GM23338 (cell line): ENCODE measurements at regions not wholly inside any gene's neighbourhood (a gene's known extent, or its start where the extent isn't known, plus 50 kb on each side); places are given as distances from the start of the nearest gene placed in this dataset.

ENCODE experiments used
- ATAC-seq: fragments of 200-7000 bp; cut with Tn5 transposase; 3 replicates; pipeline ENCODE4 v1.9.1; 2020
- DNase-seq: peaks from one replicate; pipeline ENCODE4 v3.0.0-alpha.2; 2015; ENCODE audit warnings: low spot score
- H2AFZ ChIP-seq: fragments of 200-600 bp; sonication (generic); 2 replicates; pipeline ENCODE4 v1.8.0; 2016; ENCODE audit warnings: antibody characterized with exemption, mild to moderate bottlenecking, moderate library complexity
- H3F3A ChIP-seq: fragments of 200-600 bp; sonication (generic); replicated peaks from 2 replicates; pipeline ENCODE4 v1.8.0; 2017; ENCODE audit warnings: antibody characterized with exemption, mixed run types, low read depth
- H3K27ac ChIP-seq: fragments of 200-600 bp; sonication (generic); 2 replicates; pipeline ENCODE4 v1.6.1; 2016; ENCODE audit warnings: low read depth
- H3K27me3 ChIP-seq: fragments of 200-600 bp; sonication (generic); 2 replicates; pipeline ENCODE4 v1.8.0; 2016; ENCODE audit warnings: mild to moderate bottlenecking, mixed run types, moderate library complexity; ENCODE audit not compliant: insufficient read depth
- H3K36me3 ChIP-seq: fragments of 200-600 bp; sonication (generic); 2 replicates; pipeline ENCODE4 v1.8.0; 2016; ENCODE audit warnings: mild to moderate bottlenecking; ENCODE audit not compliant: insufficient read depth
- H3K4me1 ChIP-seq: fragments of 200-600 bp; sonication (generic); 2 replicates; pipeline ENCODE4 v1.8.0; 2016; ENCODE audit warnings: mild to moderate bottlenecking, moderate library complexity; ENCODE audit not compliant: insufficient read depth
- H3K4me2 ChIP-seq: fragments of 200-600 bp; sonication (generic); 2 replicates; pipeline ENCODE4 v1.7.1; 2017; ENCODE audit warnings: mixed run types
- H3K4me3 ChIP-seq: fragments of 200-600 bp; sonication (generic); 2 replicates; pipeline ENCODE4 v1.6.1; 2016; ENCODE audit warnings: mixed run types
- H3K79me2 ChIP-seq: fragments of 200-600 bp; sonication (generic); replicated peaks from 2 replicates; pipeline ENCODE4 v1.8.0; 2017; ENCODE audit warnings: mild to moderate bottlenecking; ENCODE audit not compliant: insufficient read depth
- H3K9me2 ChIP-seq: fragments of 200-600 bp; sonication (generic); 2 replicates; pipeline ENCODE4 v1.8.0; 2017; ENCODE audit not compliant: insufficient read depth
- H4K20me1 ChIP-seq: fragments of 200-600 bp; sonication (generic); replicated peaks from 2 replicates; pipeline ENCODE4 v1.8.0; 2017; ENCODE audit warnings: mild to moderate bottlenecking; ENCODE audit not compliant: insufficient read depth
- H3K27ac Mint-ChIP-seq: 2 replicates; pipeline ENCODE4 v1.8.0; 2020; ENCODE audit warnings: inconsistent platforms, mild to moderate bottlenecking, moderate library complexity, mixed read lengths
- H3K27me3 Mint-ChIP-seq: 3 replicates; pipeline ENCODE4 v1.8.0; 2022; ENCODE audit warnings: low read depth, mild to moderate bottlenecking, moderate library complexity, mixed read lengths, inconsistent platforms; ENCODE audit not compliant: insufficient read depth, poor library complexity
- H3K36me3 Mint-ChIP-seq: 3 replicates; pipeline ENCODE4 v1.8.0; 2021; ENCODE audit warnings: low read depth, mild to moderate bottlenecking, inconsistent platforms, moderate library complexity, mixed read lengths
- H3K4me1 Mint-ChIP-seq: 3 replicates; pipeline ENCODE4 v1.8.0; 2020; ENCODE audit warnings: mild to moderate bottlenecking, inconsistent platforms, mixed read lengths
- H3K4me3 Mint-ChIP-seq: 3 replicates; pipeline ENCODE4 v1.8.0; 2021; ENCODE audit warnings: moderate library complexity, mild to moderate bottlenecking, inconsistent platforms, mixed read lengths
- H3K9me3 Mint-ChIP-seq: 3 replicates; pipeline ENCODE4 v1.8.0; 2020; ENCODE audit warnings: moderate library complexity, mild to moderate bottlenecking, inconsistent platforms, mixed read lengths
- CREB1 ChIP-seq: fragments of 250-450 bp; sonication (Bioruptor Pico); IDR thresholded peaks from 2 replicates; pipeline ENCODE4 v1.5.0; 2020; ENCODE audit warnings: low read depth, mild to moderate bottlenecking, moderate library complexity
- EZH2 ChIP-seq: fragments of 200-600 bp; sonication (generic); IDR thresholded peaks from one replicate; pipeline ENCODE4 v1.8.0; 2017; ENCODE audit warnings: antibody characterized with exemption, mild to moderate bottlenecking, low read depth; ENCODE audit not compliant: unreplicated experiment
- EZH2phosphoT487 ChIP-seq: fragments of 200-600 bp; sonication (generic); IDR thresholded peaks from one replicate; pipeline ENCODE4 v1.8.1; 2018; ENCODE audit warnings: antibody characterized with exemption; ENCODE audit not compliant: unreplicated experiment
- JUNB ChIP-seq: IDR thresholded peaks from one replicate; pipeline ENCODE4 v1.6.1; 2016; ENCODE audit warnings: antibody characterized with exemption; ENCODE audit not compliant: unreplicated experiment
- NANOG ChIP-seq: IDR thresholded peaks from 2 replicates; pipeline ENCODE4 v1.6.1; 2016; ENCODE audit warnings: antibody characterized with exemption, borderline replicate concordance
- POLR2AphosphoS5 ChIP-seq: IDR thresholded peaks from 2 replicates; pipeline ENCODE4 v1.6.1; 2016; ENCODE audit warnings: antibody characterized with exemption, low read depth
- REST ChIP-seq: IDR thresholded peaks from one replicate; pipeline ENCODE4 v1.6.1; 2018; ENCODE audit warnings: antibody characterized with exemption; ENCODE audit not compliant: unreplicated experiment
- ZNF331 ChIP-seq: fragments of 250-450 bp; sonication (Bioruptor Pico); IDR thresholded peaks from 2 replicates; pipeline ENCODE4 v1.5.0; 2020; ENCODE audit warnings: low read depth, mild to moderate bottlenecking, moderate library complexity
- TF ChIP-seq, protein P1 (sequence below): IDR thresholded peaks from 2 replicates; pipeline ENCODE4 v1.6.1; 2016; ENCODE audit warnings: antibody characterized with exemption
- TF ChIP-seq, protein P2 (sequence below): fragments of 250-450 bp; sonication (Bioruptor Pico); IDR thresholded peaks from 2 replicates; pipeline ENCODE4 v1.5.0; 2020; ENCODE audit warnings: mild to moderate bottlenecking, moderate library complexity

- Histone ChIP-seq H3K36me3 (no peaks in the 10 kb centered on the region), H4K20me1 (no peaks in the 10 kb centered on the region), H3K27me3 (no peaks in the 10 kb centered on the region), H3K4me1 (peaks cover 16% of the 10 kb centered on the region; the same call in 1 of the 2 replicates), H3K27ac (no peak overlapping the region), H3F3A (no peaks in the 10 kb centered on the region), H3K79me2 (no peaks in the 10 kb centered on the region), H2AFZ (no peak overlapping the region), H3K4me3 (no peak overlapping the region), H3K4me2 (no peak overlapping the region), H3K9me2 (peaks cover 14% of the 10 kb centered on the region)
- Mint-ChIP-seq H3K4me1 (peaks cover 27% of the 10 kb centered on the region), H3K9me3 (no peaks in the 10 kb centered on the region), H3K27me3 (no peaks in the 10 kb centered on the region), H3K36me3 (no peaks in the 10 kb centered on the region), H3K27ac (no peak overlapping the region), H3K4me3 (no peak overlapping the region)
- DNase-seq: no peak
- ATAC-seq: no peak
- TF ChIP-seq JUNB (no peak), EZH2phosphoT487 (no peak), EZH2 (no peak), NANOG (no peak), CREB1 (CRISPR knock-in tag) (no peak), REST (no peak), ZNF331 (no peak)
- TF ChIP-seq, protein P1, sequence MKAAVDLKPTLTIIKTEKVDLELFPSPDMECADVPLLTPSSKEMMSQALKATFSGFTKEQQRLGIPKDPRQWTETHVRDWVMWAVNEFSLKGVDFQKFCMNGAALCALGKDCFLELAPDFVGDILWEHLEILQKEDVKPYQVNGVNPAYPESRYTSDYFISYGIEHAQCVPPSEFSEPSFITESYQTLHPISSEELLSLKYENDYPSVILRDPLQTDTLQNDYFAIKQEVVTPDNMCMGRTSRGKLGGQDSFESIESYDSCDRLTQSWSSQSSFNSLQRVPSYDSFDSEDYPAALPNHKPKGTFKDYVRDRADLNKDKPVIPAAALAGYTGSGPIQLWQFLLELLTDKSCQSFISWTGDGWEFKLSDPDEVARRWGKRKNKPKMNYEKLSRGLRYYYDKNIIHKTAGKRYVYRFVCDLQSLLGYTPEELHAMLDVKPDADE: no peak
Observed at GRCh38 chr17:33904476-33904875, 350.6 kb upstream of the CCL2 start.

- Mint-ChIP-seq H3K27me3 (peaks cover under 1% of the 10 kb centered on the region), H3K4me3 (no peak overlapping the region), H3K4me1 (peaks cover 27% of the 10 kb centered on the region), H3K9me3 (no peaks in the 10 kb centered on the region), H3K27ac (no peak overlapping the region), H3K36me3 (no peaks in the 10 kb centered on the region)
- H3F3A ChIP-seq: no peaks in the 10 kb centered on the region
- no peak overlapping the region for H2AFZ ChIP-seq
- H3K27ac ChIP-seq: no peak overlapping the region
- no peaks in the 10 kb centered on the region for H3K36me3 ChIP-seq
- H3K4me3 ChIP-seq: no peak overlapping the region
- H3K79me2 ChIP-seq: no peaks in the 10 kb centered on the region
- no peak overlapping the region for H3K4me2 ChIP-seq
- H3K27me3 ChIP-seq: no peaks in the 10 kb centered on the region
- H3K9me2 ChIP-seq: peaks cover 14% of the 10 kb centered on the region
- H3K4me1 ChIP-seq: peaks cover 16% of the 10 kb centered on the region; the same call in 1 of the 2 replicates
- no peak for ATAC-seq
- H4K20me1 ChIP-seq: no peaks in the 10 kb centered on the region
- DNase-seq: no peak
- TF ChIP-seq NANOG (no peak), CREB1 (CRISPR knock-in tag) (no peak), EZH2phosphoT487 (no peak), POLR2AphosphoS5 (no peak)
- TF ChIP-seq, protein P2, sequence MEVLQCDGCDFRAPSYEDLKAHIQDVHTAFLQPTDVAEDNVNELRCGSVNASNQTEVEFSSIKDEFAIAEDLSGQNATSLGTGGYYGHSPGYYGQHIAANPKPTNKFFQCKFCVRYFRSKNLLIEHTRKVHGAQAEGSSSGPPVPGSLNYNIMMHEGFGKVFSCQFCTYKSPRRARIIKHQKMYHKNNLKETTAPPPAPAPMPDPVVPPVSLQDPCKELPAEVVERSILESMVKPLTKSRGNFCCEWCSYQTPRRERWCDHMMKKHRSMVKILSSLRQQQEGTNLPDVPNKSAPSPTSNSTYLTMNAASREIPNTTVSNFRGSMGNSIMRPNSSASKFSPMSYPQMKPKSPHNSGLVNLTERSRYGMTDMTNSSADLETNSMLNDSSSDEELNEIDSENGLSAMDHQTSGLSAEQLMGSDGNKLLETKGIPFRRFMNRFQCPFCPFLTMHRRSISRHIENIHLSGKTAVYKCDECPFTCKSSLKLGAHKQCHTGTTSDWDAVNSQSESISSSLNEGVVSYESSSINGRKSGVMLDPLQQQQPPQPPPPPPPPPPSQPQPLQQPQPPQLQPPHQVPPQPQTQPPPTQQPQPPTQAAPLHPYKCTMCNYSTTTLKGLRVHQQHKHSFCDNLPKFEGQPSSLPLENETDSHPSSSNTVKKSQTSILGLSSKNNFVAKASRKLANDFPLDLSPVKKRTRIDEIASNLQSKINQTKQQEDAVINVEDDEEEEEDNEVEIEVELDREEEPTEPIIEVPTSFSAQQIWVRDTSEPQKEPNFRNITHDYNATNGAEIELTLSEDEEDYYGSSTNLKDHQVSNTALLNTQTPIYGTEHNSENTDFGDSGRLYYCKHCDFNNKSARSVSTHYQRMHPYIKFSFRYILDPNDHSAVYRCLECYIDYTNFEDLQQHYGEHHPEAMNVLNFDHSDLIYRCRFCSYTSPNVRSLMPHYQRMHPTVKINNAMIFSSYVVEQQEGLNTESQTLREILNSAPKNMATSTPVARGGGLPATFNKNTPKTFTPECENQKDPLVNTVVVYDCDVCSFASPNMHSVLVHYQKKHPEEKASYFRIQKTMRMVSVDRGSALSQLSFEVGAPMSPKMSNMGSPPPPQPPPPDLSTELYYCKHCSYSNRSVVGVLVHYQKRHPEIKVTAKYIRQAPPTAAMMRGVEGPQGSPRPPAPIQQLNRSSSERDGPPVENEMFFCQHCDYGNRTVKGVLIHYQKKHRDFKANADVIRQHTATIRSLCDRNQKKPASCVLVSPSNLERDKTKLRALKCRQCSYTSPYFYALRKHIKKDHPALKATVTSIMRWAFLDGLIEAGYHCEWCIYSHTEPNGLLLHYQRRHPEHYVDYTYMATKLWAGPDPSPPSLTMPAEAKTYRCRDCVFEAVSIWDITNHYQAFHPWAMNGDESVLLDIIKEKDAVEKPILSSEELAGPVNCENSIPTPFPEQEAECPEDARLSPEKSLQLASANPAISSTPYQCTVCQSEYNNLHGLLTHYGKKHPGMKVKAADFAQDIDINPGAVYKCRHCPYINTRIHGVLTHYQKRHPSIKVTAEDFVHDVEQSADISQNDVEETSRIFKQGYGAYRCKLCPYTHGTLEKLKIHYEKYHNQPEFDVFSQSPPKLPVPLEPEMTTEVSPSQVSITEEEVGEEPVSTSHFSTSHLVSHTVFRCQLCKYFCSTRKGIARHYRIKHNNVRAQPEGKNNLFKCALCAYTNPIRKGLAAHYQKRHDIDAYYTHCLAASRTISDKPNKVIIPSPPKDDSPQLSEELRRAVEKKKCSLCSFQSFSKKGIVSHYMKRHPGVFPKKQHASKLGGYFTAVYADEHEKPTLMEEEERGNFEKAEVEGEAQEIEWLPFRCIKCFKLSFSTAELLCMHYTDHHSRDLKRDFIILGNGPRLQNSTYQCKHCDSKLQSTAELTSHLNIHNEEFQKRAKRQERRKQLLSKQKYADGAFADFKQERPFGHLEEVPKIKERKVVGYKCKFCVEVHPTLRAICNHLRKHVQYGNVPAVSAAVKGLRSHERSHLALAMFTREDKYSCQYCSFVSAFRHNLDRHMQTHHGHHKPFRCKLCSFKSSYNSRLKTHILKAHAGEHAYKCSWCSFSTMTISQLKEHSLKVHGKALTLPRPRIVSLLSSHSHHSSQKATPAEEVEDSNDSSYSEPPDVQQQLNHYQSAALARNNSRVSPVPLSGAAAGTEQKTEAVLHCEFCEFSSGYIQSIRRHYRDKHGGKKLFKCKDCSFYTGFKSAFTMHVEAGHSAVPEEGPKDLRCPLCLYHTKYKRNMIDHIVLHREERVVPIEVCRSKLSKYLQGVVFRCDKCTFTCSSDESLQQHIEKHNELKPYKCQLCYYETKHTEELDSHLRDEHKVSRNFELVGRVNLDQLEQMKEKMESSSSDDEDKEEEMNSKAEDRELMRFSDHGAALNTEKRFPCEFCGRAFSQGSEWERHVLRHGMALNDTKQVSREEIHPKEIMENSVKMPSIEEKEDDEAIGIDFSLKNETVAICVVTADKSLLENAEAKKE (CRISPR knock-in tag): no peak
Observed at GRCh38 chr17:33905338-33905800, 349.7 kb upstream of the CCL2 start.
